Kidney (tissue), 13 donors: ENCODE measurements at regions not wholly inside any gene's neighbourhood (a gene's known extent, or its start where the extent isn't known, plus 50 kb on each side); places are given as distances from the start of the nearest gene placed in this dataset.

Experiments
- DNase-seq, 5 donors: peaks; one replicate each; pipeline ENCODE4 v3.0.0-alpha.2; 2013 to 2020
- FAIRE-seq: peaks from 2 replicates; lab custom pipeline; 2012; peaks lifted over from hg19 to GRCh38; lab: Jason Lieb, UNC
- H3K27ac ChIP-seq, 2 donors: one replicate each; pipeline ENCODE4 v1.7.0; 2013; ENCODE audit warnings: low read depth in 2 of 2, low read length in 2 of 2, inconsistent platforms in 1 of 2
- H3K27me3 ChIP-seq: one replicate; pipeline ENCODE4 v1.7.1; 2013; ENCODE audit warnings: low read length, inconsistent platforms; ENCODE audit not compliant: control insufficient read depth, insufficient read depth
- H3K36me3 ChIP-seq, 3 donors: one replicate each; pipeline versions ENCODE4 v1.7.0 to v1.7.1; 2013; ENCODE audit warnings: low read length in 3 of 3, control low read depth in 1 of 3, inconsistent platforms in 1 of 3; ENCODE audit not compliant: insufficient read depth in 3 of 3, control insufficient read depth in 2 of 3
- H3K4me1 ChIP-seq, 3 donors: one replicate each; pipeline versions ENCODE4 v1.7.0 to v1.7.1; 2013; ENCODE audit warnings: low read length in 3 of 3, inconsistent platforms in 1 of 3, low read depth in 1 of 3; ENCODE audit not compliant: control insufficient read depth in 2 of 3, insufficient read depth in 2 of 3
- H3K4me3 ChIP-seq, 3 donors: one replicate each; pipeline versions ENCODE4 v1.7.0 to v1.8.1; 2013; ENCODE audit warnings: low read length in 3 of 3, control low read depth in 1 of 3, inconsistent platforms in 1 of 3
- H3K9ac ChIP-seq, 3 donors: one replicate each; pipeline versions ENCODE4 v1.7.0 to v1.7.1; 2013; ENCODE audit warnings: low read length in 3 of 3, control low read depth in 1 of 3, inconsistent platforms in 1 of 3
- H3K9me3 ChIP-seq, 3 donors: one replicate each; pipeline versions ENCODE4 v1.7.0 to v1.7.1; 2013; ENCODE audit warnings: low read length in 3 of 3, control low read depth in 1 of 3, inconsistent platforms in 1 of 3; ENCODE audit not compliant: control insufficient read depth in 2 of 3, insufficient read depth in 1 of 3
- CTCF ChIP-seq: IDR thresholded peaks from 3 replicates; pipeline ENCODE4 v1.5.1; 2012; ENCODE audit warnings: mild to moderate bottlenecking, moderate library complexity, borderline replicate concordance; ENCODE audit not compliant: insufficient read depth; ENCODE audit errors: extremely low read depth
- intact Hi-C: fragments of 100-400 bp; cut with DNase I; formaldehyde crosslinking; loops from one replicate; pipeline ENCODE4 v1.11.1; 2022
- donor health status: control.
- donor health status: control.
- donor health status: control.
- donor health status: control.
- donor health status: control.
- donor health status: DM: yes; HTN: yes; CAD: no.
- donor health status: Normal renal cell carcinoma (clear cell type).

DNA sequence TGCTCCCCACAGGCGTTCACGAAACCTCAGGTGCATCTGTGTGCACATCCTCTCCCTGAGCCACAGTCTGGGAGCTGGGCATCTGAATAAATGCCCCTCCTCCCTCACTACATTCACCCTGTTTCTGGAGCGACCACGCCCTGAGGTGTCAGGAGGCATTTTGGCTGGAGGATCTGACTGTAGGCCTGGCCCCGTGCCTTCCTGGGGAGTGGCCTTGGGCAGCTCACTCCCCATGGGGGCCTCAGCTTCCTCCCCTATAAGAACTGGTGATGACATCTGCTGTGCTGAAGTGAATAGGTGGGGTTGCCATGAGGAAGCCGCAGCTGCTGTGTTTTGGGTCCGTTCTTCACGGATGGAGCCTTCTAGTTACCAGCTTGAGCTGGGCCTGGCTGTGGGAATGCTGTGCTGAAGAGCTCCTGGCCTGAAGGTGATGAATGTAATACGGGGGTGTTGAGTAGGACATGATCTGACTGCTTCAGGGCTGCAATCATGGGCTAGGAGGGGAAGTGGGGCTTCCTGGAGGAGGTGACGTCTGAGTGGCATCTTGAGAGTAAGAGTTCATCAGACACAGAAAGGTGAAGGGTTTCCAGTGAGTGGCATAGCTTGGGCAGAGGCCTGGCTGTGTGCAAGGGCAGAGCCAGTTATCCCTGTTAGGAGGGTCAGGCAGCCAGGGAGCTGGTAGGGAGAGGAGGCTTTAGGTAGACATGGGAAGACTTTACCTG, 58.2 kb downstream of the GLI2 start:
- Histone ChIP-seq H3K36me3 (no peaks in the 10 kb centered on the region), H3K4me3 (no peak overlapping the region), H3K9me3 (no peaks in the 10 kb centered on the region), H3K4me1 (no peaks in the 10 kb centered on the region), H3K27ac (no peak overlapping the region), H3K27me3 (no peaks in the 10 kb centered on the region), H3K9ac (no peak overlapping the region)
- DNase-seq (no peak), FAIRE-seq (no peak)
- no peak for TF ChIP-seq CTCF
- intact Hi-C loops = no loop called here

DNA sequence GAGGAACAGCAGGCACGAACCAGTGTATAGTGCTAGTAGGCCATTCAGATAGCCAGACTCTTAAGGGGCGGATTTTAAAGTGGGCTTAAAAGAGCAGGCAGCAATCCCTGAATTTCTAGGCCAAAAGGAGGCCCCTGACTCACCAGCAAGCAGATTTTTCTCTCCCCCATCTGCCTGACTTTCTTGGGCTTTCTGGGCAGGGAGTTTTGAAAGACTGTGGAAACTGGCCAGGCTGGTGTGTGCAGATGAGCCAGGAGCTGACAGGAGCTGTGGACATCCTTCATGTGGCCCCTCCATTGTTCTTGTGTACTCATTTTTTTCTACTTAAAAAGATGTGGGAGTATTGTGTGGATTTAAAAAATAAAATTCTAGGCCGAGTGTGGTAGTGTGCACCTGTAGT, 59.0 kb downstream of the GLI2 start:
- intact Hi-C loops = no loop called here
- Histone ChIP-seq H3K4me3 (no peak overlapping the region), H3K9ac (no peak overlapping the region), H3K27ac (no peak overlapping the region), H3K27me3 (no peaks in the 10 kb centered on the region), H3K9me3 (no peaks in the 10 kb centered on the region), H3K36me3 (no peaks in the 10 kb centered on the region), H3K4me1 (no peaks in the 10 kb centered on the region)
- no peak for FAIRE-seq
- DNase-seq = no peak
- no peak for TF ChIP-seq CTCF

DNA sequence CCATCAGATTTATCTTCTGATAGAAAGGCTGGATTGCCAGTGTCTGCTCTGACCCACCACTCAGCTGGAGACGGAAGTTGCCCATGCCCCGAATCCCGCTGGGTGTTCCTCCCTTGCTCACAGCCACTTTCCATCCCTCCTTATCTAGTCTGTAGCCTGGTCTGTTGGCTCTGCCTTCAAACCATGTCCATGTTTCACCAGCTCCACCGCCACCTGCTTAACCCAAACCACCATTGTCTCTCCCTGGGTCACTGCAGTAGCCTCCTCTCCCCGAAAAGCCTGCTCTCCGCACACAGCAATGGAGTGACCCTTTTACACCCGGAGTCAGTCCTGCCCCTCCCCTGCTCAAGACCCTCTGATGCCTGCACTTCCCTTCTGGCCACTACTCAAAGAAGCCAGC, 60.4 kb downstream of the GLI2 start:
- no peak overlapping the region for H3K4me3 ChIP-seq
- H3K27ac ChIP-seq = no peak overlapping the region
- FAIRE-seq (no peak), DNase-seq (no peak)
- no peak overlapping the region for H3K9ac ChIP-seq
- no peaks in the 10 kb centered on the region for H3K36me3 ChIP-seq
- no peaks in the 10 kb centered on the region for H3K9me3 ChIP-seq
- no peak for TF ChIP-seq CTCF
- intact Hi-C loops = no loop called here
- H3K4me1 ChIP-seq = no peaks in the 10 kb centered on the region
- no peaks in the 10 kb centered on the region for H3K27me3 ChIP-seq
